ENCODE measurements at regions not wholly inside any gene's neighbourhood (a gene's known extent, or its start where the extent isn't known, plus 50 kb on each side); places are given as distances from the start of the nearest gene placed in this dataset.

- TF ChIP-seq, protein P1, sequence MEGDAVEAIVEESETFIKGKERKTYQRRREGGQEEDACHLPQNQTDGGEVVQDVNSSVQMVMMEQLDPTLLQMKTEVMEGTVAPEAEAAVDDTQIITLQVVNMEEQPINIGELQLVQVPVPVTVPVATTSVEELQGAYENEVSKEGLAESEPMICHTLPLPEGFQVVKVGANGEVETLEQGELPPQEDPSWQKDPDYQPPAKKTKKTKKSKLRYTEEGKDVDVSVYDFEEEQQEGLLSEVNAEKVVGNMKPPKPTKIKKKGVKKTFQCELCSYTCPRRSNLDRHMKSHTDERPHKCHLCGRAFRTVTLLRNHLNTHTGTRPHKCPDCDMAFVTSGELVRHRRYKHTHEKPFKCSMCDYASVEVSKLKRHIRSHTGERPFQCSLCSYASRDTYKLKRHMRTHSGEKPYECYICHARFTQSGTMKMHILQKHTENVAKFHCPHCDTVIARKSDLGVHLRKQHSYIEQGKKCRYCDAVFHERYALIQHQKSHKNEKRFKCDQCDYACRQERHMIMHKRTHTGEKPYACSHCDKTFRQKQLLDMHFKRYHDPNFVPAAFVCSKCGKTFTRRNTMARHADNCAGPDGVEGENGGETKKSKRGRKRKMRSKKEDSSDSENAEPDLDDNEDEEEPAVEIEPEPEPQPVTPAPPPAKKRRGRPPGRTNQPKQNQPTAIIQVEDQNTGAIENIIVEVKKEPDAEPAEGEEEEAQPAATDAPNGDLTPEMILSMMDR (IDR thresholded peaks at IDR 0.05), result no peak
- no peak for TF ChIP-seq POLR2A (IDR thresholded peaks at IDR 0.05)
- WGBS, 2 donors, result 23 to 40% methylated on average over 2 of the region's 2 CpGs
These were observed 118.7 kb downstream of the ZIC3 start for GRCh38 chrX:137684591-137684990.

GRCh38 chrX:137695417-137695816 lies 129.5 kb downstream of the ZIC3 start:
- H3K4me1 ChIP-seq, result no peaks in the 10 kb centered on the region
- no peak for DNase-seq
- H3K4me3 ChIP-seq, result no peak overlapping the region
- no peaks in the 10 kb centered on the region for H3K36me3 ChIP-seq (ENCODE audit: low read depth, missing control alignments)
- H3K27me3 ChIP-seq, result no peaks in the 10 kb centered on the region
- intact Hi-C loops (cut with DNase I; ENCODE audit: low total_unique reads), result no loop called here
- no peak for TF ChIP-seq POLR2A (IDR thresholded peaks at IDR 0.05)
- TF ChIP-seq, protein P1 (IDR thresholded peaks at IDR 0.05), result no peak
- H3K9me3 ChIP-seq, result no peaks in the 10 kb centered on the region
- no peak overlapping the region for H3K27ac ChIP-seq

More at GRCh38 chrX:137684591-137684990, 118.7 kb downstream of the ZIC3 start:
- Histone ChIP-seq H3K27me3 (no peaks in the 10 kb centered on the region), H3K27ac (no peak overlapping the region), H3K4me3 (no peak overlapping the region), H3K4me1 (no peaks in the 10 kb centered on the region), H3K36me3 (ENCODE audit: low read depth, missing control alignments) (no peaks in the 10 kb centered on the region), H3K9me3 (no peaks in the 10 kb centered on the region)
- DNase-seq, result no peak
- intact Hi-C loops (cut with DNase I; ENCODE audit: low total_unique reads), result no loop called here

DNA sequence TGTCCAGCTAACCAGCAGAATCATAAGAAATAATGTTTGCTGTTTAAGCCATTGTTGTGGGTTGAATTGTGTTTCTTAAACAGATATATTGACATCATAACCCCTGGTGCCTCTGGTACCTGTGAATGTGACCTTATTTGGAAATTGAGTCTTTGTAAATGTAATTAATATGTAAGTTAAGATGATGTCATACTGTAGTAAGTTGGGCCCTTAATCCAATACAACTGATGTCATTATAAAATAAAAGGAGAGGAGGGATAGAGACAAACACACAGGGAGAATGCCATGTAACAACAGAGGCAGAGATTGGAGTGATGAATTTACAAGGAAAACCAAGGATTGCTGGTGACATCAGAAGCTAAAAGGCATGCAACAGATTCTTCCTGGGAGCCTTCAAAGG lies 141.4 kb downstream of the ZIC3 start:
- no peaks in the 10 kb centered on the region for H3K36me3 ChIP-seq (ENCODE audit: low read depth, missing control alignments)
- intact Hi-C loops (cut with DNase I; ENCODE audit: low total_unique reads), result no loop called here

DNA sequence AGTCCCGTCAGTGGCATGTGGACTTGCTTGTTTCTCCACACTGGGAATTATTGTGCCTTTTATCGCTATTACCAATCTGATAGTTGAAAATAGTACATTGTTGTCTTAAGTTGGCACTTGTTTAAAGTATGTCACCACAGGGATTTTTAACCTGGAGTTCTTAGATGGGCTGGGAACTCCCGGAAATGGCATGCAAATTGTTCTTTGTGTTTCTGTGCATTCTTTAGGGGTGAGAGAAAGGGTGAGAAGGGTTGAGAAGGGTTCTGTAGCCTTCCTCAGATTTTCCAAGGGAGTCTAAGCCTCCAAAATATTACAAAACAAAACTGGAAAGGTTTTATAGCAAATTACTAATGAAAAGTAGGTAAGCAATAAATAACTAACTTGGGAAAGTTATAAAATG lies 176.9 kb downstream of the ZIC3 start:
- TF ChIP-seq, protein P1 (IDR thresholded peaks at IDR 0.05), result no peak
- no peak for TF ChIP-seq POLR2A (IDR thresholded peaks at IDR 0.05)
- Histone ChIP-seq H3K4me3 (no peak overlapping the region), H3K27me3 (no peaks in the 10 kb centered on the region), H3K4me1 (no peaks in the 10 kb centered on the region), H3K36me3 (ENCODE audit: low read depth, missing control alignments) (no peaks in the 10 kb centered on the region), H3K9me3 (no peaks in the 10 kb centered on the region), H3K27ac (no peak overlapping the region)
- intact Hi-C loops (cut with DNase I; ENCODE audit: low total_unique reads), result no loop called here
- 55 to 67% methylated on average over 3 of the region's 3 CpGs for WGBS, 2 donors
- no peak for DNase-seq

More for the DNA sequence above, 141.4 kb downstream of the ZIC3 start:
- no peak overlapping the region for H3K27ac ChIP-seq
- no peak for TF ChIP-seq POLR2A (IDR thresholded peaks at IDR 0.05)
- TF ChIP-seq, protein P1 (IDR thresholded peaks at IDR 0.05), result no peak
- H3K27me3 ChIP-seq, result no peaks in the 10 kb centered on the region
- H3K9me3 ChIP-seq, result no peaks in the 10 kb centered on the region
- H3K4me3 ChIP-seq, result no peak overlapping the region
- H3K4me1 ChIP-seq, result no peaks in the 10 kb centered on the region
- DNase-seq, result no peak

GRCh38 chrX:137743414-137743813 lies 177.5 kb downstream of the ZIC3 start:
- Histone ChIP-seq H3K27ac (no peak overlapping the region), H3K4me1 (no peaks in the 10 kb centered on the region), H3K9me3 (no peaks in the 10 kb centered on the region), H3K36me3 (ENCODE audit: low read depth, missing control alignments) (no peaks in the 10 kb centered on the region), H3K27me3 (no peaks in the 10 kb centered on the region), H3K4me3 (no peak overlapping the region)
- WGBS, 2 donors, result 93 to 100% methylated on average over 1 of the region's 1 CpG
- TF ChIP-seq POLR2A (IDR thresholded peaks at IDR 0.05), result no peak
- TF ChIP-seq, protein P1 (IDR thresholded peaks at IDR 0.05), result no peak
- DNase-seq, result no peak
- intact Hi-C loops (cut with DNase I; ENCODE audit: low total_unique reads), result no loop called here
